Ishikawa (cell line): ENCODE measurements at regions not wholly inside any gene's neighbourhood (a gene's known extent, or its start where the extent isn't known, plus 50 kb on each side); places are given as distances from the start of the nearest gene placed in this dataset.

Source experiments
- CEBPB ChIP-seq: IDR thresholded peaks from 2 replicates; pipeline ENCODE4 v1.6.1; 2012
- CREB1 ChIP-seq: IDR thresholded peaks from 2 replicates; pipeline ENCODE4 v1.6.1; 2012; ENCODE audit warnings: low read depth
- EGR1 ChIP-seq: IDR thresholded peaks from 2 replicates; pipeline ENCODE4 v1.6.1; 2012
- EP300 ChIP-seq: IDR thresholded peaks from 2 replicates; pipeline ENCODE4 v1.6.1; 2012; ENCODE audit warnings: borderline replicate concordance
- FOXM1 ChIP-seq: IDR thresholded peaks from 2 replicates; pipeline ENCODE4 v1.6.1; 2012; ENCODE audit warnings: low read depth, borderline replicate concordance
- NFIC ChIP-seq: IDR thresholded peaks from 2 replicates; pipeline ENCODE4 v1.6.1; 2012
- RAD21 ChIP-seq: IDR thresholded peaks from 2 replicates; pipeline ENCODE4 v1.6.1; 2012; ENCODE audit warnings: low read depth
- TAF1 ChIP-seq: IDR thresholded peaks from 2 replicates; pipeline ENCODE4 v1.6.1; 2012; ENCODE audit warnings: low read depth, mild to moderate bottlenecking
- TEAD4 ChIP-seq: IDR thresholded peaks from 2 replicates; pipeline ENCODE4 v1.6.1; 2012
- YY1 ChIP-seq: IDR thresholded peaks from 2 replicates; pipeline ENCODE4 v1.6.1; 2012; ENCODE audit warnings: low read depth
- ZBTB7A ChIP-seq: IDR thresholded peaks from 2 replicates; pipeline ENCODE4 v1.6.1; 2012; ENCODE audit warnings: low read depth
- TF ChIP-seq, protein P1 (sequence below): IDR thresholded peaks from 2 replicates; pipeline ENCODE4 v1.6.1; 2012; ENCODE audit warnings: low read depth, mild to moderate bottlenecking
- TF ChIP-seq, protein P2 (sequence below): IDR thresholded peaks from 2 replicates; pipeline ENCODE4 v1.6.1; 2012
- TF ChIP-seq, protein P3 (sequence below): IDR thresholded peaks from 2 replicates; pipeline ENCODE4 v1.6.1; 2012

DNA sequence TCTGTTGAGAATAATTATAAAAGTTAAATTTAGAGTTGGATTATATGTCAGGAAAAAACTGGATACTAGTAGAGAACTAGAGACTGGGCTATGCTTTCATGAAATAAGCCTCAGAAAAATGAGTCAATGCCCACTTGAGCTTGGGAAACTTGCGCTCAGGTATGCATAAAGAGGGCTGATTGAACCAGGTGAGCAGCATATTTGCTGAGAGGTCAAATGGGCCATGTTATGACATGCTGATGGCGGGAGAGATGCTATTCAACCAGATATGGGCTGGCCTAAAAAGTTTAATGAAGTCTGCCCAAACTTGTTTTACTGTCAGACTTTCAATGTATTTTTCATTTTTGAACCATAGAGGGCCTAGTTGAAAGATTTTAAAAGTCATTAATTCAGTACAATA, 837.6 kb upstream of the GHITM start:
- TF ChIP-seq, protein P1, sequence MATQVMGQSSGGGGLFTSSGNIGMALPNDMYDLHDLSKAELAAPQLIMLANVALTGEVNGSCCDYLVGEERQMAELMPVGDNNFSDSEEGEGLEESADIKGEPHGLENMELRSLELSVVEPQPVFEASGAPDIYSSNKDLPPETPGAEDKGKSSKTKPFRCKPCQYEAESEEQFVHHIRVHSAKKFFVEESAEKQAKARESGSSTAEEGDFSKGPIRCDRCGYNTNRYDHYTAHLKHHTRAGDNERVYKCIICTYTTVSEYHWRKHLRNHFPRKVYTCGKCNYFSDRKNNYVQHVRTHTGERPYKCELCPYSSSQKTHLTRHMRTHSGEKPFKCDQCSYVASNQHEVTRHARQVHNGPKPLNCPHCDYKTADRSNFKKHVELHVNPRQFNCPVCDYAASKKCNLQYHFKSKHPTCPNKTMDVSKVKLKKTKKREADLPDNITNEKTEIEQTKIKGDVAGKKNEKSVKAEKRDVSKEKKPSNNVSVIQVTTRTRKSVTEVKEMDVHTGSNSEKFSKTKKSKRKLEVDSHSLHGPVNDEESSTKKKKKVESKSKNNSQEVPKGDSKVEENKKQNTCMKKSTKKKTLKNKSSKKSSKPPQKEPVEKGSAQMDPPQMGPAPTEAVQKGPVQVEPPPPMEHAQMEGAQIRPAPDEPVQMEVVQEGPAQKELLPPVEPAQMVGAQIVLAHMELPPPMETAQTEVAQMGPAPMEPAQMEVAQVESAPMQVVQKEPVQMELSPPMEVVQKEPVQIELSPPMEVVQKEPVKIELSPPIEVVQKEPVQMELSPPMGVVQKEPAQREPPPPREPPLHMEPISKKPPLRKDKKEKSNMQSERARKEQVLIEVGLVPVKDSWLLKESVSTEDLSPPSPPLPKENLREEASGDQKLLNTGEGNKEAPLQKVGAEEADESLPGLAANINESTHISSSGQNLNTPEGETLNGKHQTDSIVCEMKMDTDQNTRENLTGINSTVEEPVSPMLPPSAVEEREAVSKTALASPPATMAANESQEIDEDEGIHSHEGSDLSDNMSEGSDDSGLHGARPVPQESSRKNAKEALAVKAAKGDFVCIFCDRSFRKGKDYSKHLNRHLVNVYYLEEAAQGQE = no peak
- TF ChIP-seq CEBPB = no peak
- TF ChIP-seq EP300 = no peak
- TF ChIP-seq, protein P2, sequence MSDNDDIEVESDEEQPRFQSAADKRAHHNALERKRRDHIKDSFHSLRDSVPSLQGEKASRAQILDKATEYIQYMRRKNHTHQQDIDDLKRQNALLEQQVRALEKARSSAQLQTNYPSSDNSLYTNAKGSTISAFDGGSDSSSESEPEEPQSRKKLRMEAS = no peak
- no peak for TF ChIP-seq FOXM1
- no peak for TF ChIP-seq TAF1
- TF ChIP-seq CREB1 = no peak
- TF ChIP-seq ZBTB7A = no peak
- TF ChIP-seq TEAD4 = no peak
- no peak for TF ChIP-seq NFIC
- no peak for TF ChIP-seq EGR1
- no peak for TF ChIP-seq YY1
- no peak for TF ChIP-seq RAD21
- TF ChIP-seq, protein P3, sequence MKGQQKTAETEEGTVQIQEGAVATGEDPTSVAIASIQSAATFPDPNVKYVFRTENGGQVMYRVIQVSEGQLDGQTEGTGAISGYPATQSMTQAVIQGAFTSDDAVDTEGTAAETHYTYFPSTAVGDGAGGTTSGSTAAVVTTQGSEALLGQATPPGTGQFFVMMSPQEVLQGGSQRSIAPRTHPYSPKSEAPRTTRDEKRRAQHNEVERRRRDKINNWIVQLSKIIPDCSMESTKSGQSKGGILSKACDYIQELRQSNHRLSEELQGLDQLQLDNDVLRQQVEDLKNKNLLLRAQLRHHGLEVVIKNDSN = no peak
